ENCODE measurements at regions not wholly inside any gene's neighbourhood (a gene's known extent, or its start where the extent isn't known, plus 50 kb on each side); places are given as distances from the start of the nearest gene placed in this dataset.
"Not testable (repeated sequence)": the region's sequence is repeated elsewhere in the genome, so short reads cannot be mapped to it uniquely, and the experiment has no call there.

DNA sequence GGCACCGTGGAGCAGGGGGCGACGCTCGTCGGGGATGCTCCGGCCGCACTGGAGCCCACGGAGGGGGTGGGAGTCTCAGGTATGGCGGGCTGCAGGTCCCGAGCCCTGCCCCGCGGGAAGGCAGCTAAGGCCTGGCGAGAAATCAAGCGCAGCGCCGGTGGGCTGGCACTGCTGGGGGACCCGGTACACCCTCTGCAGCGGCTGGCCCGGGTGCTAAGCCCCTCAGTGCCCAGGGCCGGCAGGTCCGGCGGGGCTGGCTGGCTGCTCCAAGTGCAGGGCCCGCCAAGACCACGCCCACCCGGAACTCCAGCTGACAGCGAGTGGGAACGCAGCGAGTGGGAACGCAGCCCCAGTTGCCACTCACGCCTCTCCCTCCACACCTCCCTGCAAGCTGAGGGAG, 676.4 kb downstream of the SI start:
- Mint-ChIP-seq H3K36me3 (no peaks in the 10 kb centered on the region), H3K27ac (no peak overlapping the region), H3K9me3 (peaks cover 7% of the 10 kb centered on the region), H3K4me3 (no peak overlapping the region), H3K4me1 (ENCODE audit: low read depth in 2 of 2) (no peaks in the 10 kb centered on the region), H3K27me3 (no peaks in the 10 kb centered on the region)
- no peak for DNase-seq (ENCODE audit: low spot score)
- no peak for ATAC-seq

DNA sequence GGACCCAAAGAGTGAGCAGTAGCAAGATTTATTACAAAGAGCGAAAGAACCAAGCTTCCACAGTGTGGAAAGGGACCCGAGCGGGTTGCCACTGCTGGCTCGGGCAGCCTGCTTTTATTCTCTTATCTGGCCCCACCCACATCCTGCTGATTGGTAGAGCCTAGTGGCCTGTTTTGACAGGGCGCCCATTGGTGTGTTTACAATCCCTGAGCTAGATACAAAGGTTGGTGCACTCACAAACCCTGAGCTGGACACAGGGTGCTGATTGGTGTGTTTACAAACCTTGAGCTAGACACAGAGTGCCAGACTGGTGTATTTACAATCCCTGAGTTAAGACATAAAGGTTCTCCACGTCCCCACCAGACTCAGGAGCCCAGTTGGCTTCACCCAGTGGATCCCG, 676.9 kb downstream of the SI start:
- DNase-seq (ENCODE audit: low spot score); H3K27ac Mint-ChIP-seq; ATAC-seq; H3K27me3 Mint-ChIP-seq; H3K36me3 Mint-ChIP-seq; H3K4me3 Mint-ChIP-seq; H3K4me1 Mint-ChIP-seq (ENCODE audit: low read depth in 2 of 2); H3K9me3 Mint-ChIP-seq: not testable (repeated sequence)

DNA sequence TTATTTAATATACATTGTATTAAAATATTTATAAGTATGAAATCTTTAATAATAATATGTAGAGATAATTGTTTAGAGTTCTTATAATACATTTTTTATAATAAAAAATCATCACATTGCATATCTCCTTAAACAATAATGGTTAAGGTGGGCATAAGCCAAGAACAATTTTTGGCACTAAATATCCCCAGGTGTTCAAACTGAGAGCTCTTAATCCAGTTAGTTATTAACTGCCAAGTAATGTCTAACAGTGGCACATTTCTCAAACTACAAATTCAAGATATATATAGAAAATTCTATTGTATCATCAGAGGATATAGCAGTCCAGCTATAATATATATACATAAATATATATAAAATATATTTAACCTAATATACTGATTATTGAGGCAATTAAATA, 680.8 kb downstream of the SI start:
- Mint-ChIP-seq H3K27me3 (no peaks in the 10 kb centered on the region), H3K4me3 (no peak overlapping the region), H3K36me3 (peaks cover under 1% of the 10 kb centered on the region), H3K9me3 (peaks cover 8% of the 10 kb centered on the region), H3K27ac (no peak overlapping the region), H3K4me1 (ENCODE audit: low read depth in 2 of 2) (no peaks in the 10 kb centered on the region)
- no peak for ATAC-seq
- DNase-seq (ENCODE audit: low spot score) = no peak

DNA sequence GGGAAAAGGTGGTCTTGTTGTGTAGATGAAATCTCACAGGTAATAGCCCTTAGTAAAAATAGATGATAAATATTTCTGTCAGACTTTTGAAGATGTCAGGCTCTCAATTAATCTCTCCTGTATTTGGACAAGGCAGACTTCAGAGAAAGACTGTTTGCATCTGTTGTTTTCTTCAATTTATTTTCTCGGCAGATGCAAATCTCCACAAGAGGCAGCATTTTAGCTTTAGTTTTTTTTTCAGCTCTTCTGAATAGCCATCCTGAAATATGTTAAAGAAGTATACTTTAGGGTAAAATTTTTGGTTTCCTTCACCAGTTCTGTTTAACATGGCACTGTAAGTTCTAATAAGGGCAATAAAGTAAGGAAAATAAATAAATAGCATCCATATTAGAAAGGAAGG, 685.1 kb downstream of the SI start:
- no peak for ATAC-seq
- H3K36me3 Mint-ChIP-seq = peaks cover 4% of the 10 kb centered on the region
- H3K4me1 Mint-ChIP-seq (ENCODE audit: low read depth in 2 of 2) = no peaks in the 10 kb centered on the region
- H3K9me3 Mint-ChIP-seq = peaks cover 10% of the 10 kb centered on the region
- no peak overlapping the region for H3K27ac Mint-ChIP-seq
- H3K4me3 Mint-ChIP-seq = no peak overlapping the region
- DNase-seq (ENCODE audit: low spot score) = no peak
- H3K27me3 Mint-ChIP-seq = no peaks in the 10 kb centered on the region

DNA sequence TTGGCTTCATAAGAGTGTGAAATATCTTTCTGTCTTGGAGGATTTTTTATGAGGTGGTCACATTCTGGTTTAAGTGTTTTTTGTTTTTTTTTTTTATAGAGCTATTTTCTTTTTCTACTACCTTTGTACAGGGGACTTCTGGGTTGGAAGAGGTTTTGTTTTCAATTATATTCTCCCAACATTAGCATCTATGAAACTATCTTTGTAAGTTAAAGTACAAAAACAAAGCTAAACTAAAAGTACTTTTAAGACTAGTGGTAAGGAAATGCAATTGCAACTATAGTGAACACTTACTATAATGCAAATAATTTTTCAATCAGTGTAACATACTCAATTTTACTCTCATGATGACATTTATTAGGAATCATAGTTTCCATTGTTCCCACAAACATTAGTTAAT, 688.2 kb downstream of the SI start:
- Mint-ChIP-seq H3K9me3 (peaks cover 13% of the 10 kb centered on the region), H3K36me3 (peaks cover 4% of the 10 kb centered on the region), H3K4me1 (ENCODE audit: low read depth in 2 of 2) (no peaks in the 10 kb centered on the region), H3K27ac (no peak overlapping the region), H3K4me3 (no peak overlapping the region), H3K27me3 (no peaks in the 10 kb centered on the region)
- no peak for DNase-seq (ENCODE audit: low spot score)
- ATAC-seq = no peak

DNA sequence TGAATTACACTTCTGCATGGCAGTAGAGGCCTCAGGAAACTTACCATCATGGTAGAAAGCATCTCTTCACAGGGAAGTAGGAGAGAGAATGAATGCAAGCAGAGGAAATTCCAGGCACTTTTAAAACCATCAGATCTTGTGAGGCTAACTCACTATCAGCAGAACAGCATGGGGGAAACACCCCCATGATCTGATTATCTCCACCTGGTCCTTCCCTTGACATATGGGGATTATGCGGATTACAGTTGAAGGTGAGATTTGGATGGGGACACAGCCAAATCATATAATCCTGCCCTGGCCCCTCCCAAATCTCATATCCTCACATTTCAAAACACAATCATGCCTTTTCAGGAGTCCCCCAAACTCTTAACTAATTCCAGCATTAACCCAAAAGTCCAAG, 691.1 kb downstream of the SI start:
- Mint-ChIP-seq H3K27me3 (no peaks in the 10 kb centered on the region), H3K4me3 (no peak overlapping the region), H3K36me3 (peaks cover 1% of the 10 kb centered on the region), H3K4me1 (ENCODE audit: low read depth in 2 of 2) (no peaks in the 10 kb centered on the region), H3K9me3 (peaks cover 14% of the 10 kb centered on the region), H3K27ac (no peak overlapping the region)
- DNase-seq (ENCODE audit: low spot score) = no peak
- ATAC-seq = no peak

DNA sequence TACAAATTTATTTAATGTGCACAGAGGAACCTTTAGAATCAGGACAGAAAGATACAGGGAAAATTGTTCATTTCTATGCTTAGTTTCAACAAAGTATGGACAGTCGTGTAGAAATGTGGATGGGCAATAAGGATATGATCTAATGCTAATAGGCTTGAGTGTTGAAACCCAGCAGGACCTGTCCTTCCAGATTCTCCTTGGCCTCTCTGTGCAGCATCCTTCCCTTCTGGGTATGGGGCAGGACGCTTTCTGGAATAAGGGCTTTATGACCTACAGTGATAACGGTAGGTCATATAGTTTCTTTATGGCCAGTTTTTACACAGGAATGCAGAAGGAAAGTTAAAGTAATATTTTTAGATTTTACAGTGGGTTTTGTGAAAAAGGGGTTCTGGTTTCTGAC, 698.1 kb downstream of the SI start:
- no peak for ATAC-seq
- H3K27ac Mint-ChIP-seq = no peak overlapping the region
- H3K4me3 Mint-ChIP-seq = no peak overlapping the region
- H3K4me1 Mint-ChIP-seq (ENCODE audit: low read depth in 2 of 2) = no peaks in the 10 kb centered on the region
- no peaks in the 10 kb centered on the region for H3K27me3 Mint-ChIP-seq
- no peak for DNase-seq (ENCODE audit: low spot score)
- H3K36me3 Mint-ChIP-seq = no peaks in the 10 kb centered on the region
- H3K9me3 Mint-ChIP-seq = peaks cover 6% of the 10 kb centered on the region

DNA sequence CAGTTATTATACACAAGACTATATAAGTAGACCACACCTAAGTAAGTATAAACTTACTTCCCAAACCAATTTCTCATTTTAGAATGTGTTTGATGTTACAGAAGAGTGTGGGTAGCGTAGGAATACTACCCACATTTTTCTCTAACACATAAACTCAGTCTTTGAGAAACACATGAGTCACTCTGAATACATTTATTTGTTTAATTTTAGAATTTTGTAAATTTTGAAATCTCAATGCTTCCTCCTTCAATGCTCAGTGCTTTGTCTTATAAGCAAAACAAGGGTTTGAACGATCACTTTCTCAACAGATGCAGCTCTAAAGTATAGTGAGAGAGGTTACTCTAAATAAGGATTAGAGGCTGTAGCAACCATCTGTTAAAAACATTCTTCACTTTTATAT, 700.8 kb downstream of the SI start:
- H3K27ac Mint-ChIP-seq = no peak overlapping the region

DNA sequence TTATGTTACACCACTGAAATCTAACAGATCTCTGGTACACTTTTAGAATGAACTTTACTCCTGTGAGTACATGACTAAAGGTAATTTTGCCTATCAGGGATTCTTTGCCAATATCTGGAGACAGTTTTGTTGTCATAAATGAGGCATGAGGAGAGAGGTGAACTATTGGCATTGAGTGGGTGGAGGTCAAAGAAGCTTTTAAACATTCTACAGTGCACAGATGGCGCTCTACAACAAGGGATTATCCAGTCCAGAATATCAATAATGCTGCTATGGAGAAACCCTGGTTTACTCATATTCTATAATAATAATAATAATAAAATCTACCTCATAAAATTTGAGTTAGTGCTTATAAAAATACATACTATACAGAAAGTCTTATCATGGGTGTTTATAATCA, 702.3 kb downstream of the SI start:
- H3K4me1 Mint-ChIP-seq (ENCODE audit: low read depth in 2 of 2) = no peaks in the 10 kb centered on the region
- H3K36me3 Mint-ChIP-seq = no peaks in the 10 kb centered on the region
- no peak for ATAC-seq
- DNase-seq (ENCODE audit: low spot score) = no peak
- no peak overlapping the region for H3K4me3 Mint-ChIP-seq
- no peaks in the 10 kb centered on the region for H3K27me3 Mint-ChIP-seq
- peaks cover 2% of the 10 kb centered on the region for H3K9me3 Mint-ChIP-seq
- H3K27ac Mint-ChIP-seq = no peak overlapping the region

More for the DNA sequence above, 700.8 kb downstream of the SI start:
- Mint-ChIP-seq H3K4me3 (no peak overlapping the region), H3K27me3 (no peaks in the 10 kb centered on the region), H3K4me1 (ENCODE audit: low read depth in 2 of 2) (no peaks in the 10 kb centered on the region), H3K9me3 (peaks cover 3% of the 10 kb centered on the region), H3K36me3 (no peaks in the 10 kb centered on the region)
- ATAC-seq = no peak
- no peak for DNase-seq (ENCODE audit: low spot score)

DNA sequence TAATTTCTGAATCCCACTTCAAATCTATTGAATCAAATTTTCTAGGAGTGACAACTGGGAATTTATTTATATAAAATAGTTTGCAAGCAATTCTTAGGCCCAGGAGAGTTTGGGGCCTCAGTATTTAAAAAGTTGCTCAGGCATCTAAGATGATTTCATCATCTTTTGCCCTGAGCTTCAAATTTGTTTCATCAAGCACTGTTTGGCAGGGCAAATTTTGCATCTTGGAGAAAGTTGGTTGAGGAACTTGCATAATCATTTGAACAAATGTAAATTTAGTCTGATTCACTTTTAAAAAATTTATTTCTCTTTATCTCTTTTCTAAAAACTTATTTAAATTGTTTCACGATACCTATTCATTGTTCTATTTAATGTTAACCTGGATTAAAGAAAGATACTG, 702.8 kb downstream of the SI start:
- no peaks in the 10 kb centered on the region for H3K4me1 Mint-ChIP-seq (ENCODE audit: low read depth in 2 of 2)

DNA sequence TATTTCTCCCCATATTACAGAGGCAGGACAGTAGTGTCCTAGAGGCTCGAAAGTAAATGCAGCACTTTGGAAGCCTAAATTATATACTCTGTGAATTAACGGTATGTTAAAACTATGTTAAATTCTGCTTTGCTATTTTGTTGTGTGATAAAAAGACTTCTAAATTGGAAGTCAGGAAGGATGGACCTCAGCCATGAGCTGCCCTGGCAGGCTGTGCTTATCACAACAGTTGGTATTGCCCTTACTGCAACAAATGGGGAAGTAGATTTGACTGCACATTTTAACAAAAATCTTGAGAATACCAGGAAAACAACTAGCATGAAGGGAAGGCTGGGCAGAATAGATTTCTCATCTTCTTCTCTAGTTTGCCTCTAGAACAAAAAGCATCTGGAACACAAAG, 706.6 kb downstream of the SI start:
- Mint-ChIP-seq H3K27me3 (no peaks in the 10 kb centered on the region), H3K4me1 (ENCODE audit: low read depth in 2 of 2) (no peaks in the 10 kb centered on the region), H3K9me3 (no peaks in the 10 kb centered on the region), H3K4me3 (no peak overlapping the region), H3K27ac (no peak overlapping the region), H3K36me3 (no peaks in the 10 kb centered on the region)
- no peak for DNase-seq (ENCODE audit: low spot score)
- ATAC-seq = no peak

More for the DNA sequence above, 702.8 kb downstream of the SI start:
- H3K27ac Mint-ChIP-seq = no peak overlapping the region
- ATAC-seq (no peak), DNase-seq (ENCODE audit: low spot score) (no peak)
- H3K27me3 Mint-ChIP-seq = no peaks in the 10 kb centered on the region
- H3K36me3 Mint-ChIP-seq = no peaks in the 10 kb centered on the region
- no peaks in the 10 kb centered on the region for H3K9me3 Mint-ChIP-seq
- no peak overlapping the region for H3K4me3 Mint-ChIP-seq

DNA sequence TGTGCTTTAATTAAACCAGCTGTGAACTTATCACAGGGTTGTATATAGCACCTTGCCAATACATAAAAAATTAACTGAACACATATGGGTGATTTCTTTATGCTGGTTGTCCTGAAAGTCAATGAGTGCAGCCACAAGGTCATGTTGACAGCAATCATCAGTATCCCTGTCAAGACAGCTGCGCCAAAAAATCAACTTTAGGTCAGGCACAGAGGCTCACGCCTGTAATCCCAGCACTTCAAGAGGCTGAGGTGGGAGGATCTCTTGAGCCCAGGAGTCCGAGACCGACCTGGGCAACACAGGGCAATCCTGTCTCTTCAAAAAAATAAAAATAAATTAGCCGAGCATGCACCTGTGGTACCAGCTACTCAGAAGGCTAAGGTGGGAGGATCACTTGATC, 707.3 kb downstream of the SI start:
- no peaks in the 10 kb centered on the region for H3K36me3 Mint-ChIP-seq
- ATAC-seq = no peak
- H3K27me3 Mint-ChIP-seq = no peaks in the 10 kb centered on the region
- H3K9me3 Mint-ChIP-seq = no peaks in the 10 kb centered on the region
- H3K27ac Mint-ChIP-seq = no peak overlapping the region
- H3K4me1 Mint-ChIP-seq (ENCODE audit: low read depth in 2 of 2) = no peaks in the 10 kb centered on the region
- no peak for DNase-seq (ENCODE audit: low spot score)
- H3K4me3 Mint-ChIP-seq = no peak overlapping the region

DNA sequence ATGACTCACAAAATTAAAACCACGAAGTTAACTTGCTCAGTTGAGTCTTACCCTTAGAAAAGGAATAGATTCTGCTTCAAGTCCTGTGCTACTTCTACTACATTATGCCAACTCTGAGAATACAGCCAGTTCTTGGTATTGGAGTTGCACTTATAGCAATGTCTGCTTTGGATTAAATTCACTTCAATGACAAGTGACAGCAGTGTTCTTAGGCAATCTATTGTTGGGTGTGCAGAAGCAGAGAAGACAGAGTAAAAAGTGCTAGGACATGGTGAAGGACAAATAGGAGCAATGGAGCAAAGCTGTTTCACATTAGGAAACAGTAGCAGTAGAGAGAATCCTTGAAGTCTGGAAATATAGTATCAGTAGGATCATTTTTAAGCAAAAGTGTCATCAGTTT, 713.1 kb downstream of the SI start:
- Mint-ChIP-seq H3K9me3 (no peaks in the 10 kb centered on the region), H3K4me1 (ENCODE audit: low read depth in 2 of 2) (no peaks in the 10 kb centered on the region), H3K4me3 (no peak overlapping the region), H3K36me3 (no peaks in the 10 kb centered on the region), H3K27ac (no peak overlapping the region), H3K27me3 (no peaks in the 10 kb centered on the region)
- DNase-seq (ENCODE audit: low spot score) (no peak), ATAC-seq (no peak)

DNA sequence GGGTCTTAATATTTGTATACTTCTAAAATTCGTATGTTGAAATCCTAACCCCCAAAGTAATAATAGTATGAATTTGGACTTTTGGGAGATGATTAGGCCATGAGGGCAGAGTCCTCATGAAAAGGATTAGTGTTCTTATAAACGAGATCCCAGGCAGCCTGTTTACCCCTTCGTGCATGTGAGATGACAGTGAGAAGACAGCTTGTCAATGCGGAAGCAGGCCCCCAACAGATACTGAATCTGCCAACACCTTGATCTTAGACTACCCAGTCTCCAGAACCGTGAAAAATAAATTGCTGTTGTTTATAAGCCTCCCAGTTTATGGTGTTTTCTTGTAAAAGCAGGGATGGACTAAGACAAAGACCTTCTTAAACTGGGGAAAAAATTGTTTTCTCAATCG, 714.2 kb downstream of the SI start:
- Mint-ChIP-seq H3K36me3 (no peaks in the 10 kb centered on the region), H3K4me1 (ENCODE audit: low read depth in 2 of 2) (no peaks in the 10 kb centered on the region), H3K4me3 (no peak overlapping the region), H3K27me3 (no peaks in the 10 kb centered on the region), H3K9me3 (no peaks in the 10 kb centered on the region), H3K27ac (no peak overlapping the region)
- no peak for DNase-seq (ENCODE audit: low spot score)
- ATAC-seq = no peak

DNA sequence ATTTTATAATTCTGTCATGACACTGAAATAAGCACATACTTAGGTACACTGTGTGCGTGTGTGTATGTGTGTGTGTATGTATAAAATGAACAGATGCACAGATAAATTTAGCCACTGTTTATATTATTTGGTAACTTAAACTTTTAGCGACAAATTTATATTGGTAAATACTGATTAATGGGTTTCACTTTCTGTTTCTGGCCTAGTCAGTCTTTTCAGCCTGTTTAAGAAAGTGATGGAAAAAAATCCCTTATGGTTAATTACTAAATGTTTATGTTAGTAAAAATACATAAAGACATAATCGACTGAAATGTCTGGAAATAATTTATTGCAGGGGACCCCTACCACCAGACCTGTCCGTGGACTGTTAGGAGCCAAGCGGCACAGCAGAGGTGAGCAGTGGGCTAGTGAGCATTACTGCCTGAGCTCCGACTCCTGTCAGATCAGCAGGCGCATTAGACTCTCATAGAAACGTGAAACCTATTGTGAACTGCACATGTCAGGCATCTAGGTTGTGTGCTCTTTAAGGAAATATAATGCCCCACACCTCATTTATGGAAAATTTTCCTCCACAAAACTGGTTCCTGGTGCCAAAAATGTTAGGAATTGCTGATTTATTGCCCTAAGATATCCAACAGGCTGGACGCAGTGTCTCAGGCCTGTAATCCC, 717.4 kb downstream of the SI start:
- Mint-ChIP-seq H3K27ac (no peak overlapping the region), H3K27me3 (no peaks in the 10 kb centered on the region), H3K36me3 (no peaks in the 10 kb centered on the region), H3K4me1 (ENCODE audit: low read depth in 2 of 2) (no peaks in the 10 kb centered on the region), H3K9me3 (no peaks in the 10 kb centered on the region), H3K4me3 (no peak overlapping the region)
- ATAC-seq (no peak), DNase-seq (ENCODE audit: low spot score) (no peak)

Data from natural killer cell treated with Interleukin-12 subunit alpha and Interleukin-12 subunit beta and Interleukin-15 and Interleukin-18, amount 100 ng/mL, for 72 hours (primary cell).